HL-60 (cell line): ENCODE measurements at regions not wholly inside any gene's neighbourhood (a gene's known extent, or its start where the extent isn't known, plus 50 kb on each side); places are given as distances from the start of the nearest gene placed in this dataset.

Source experiments
- DNase-seq, 2 experiments: peaks; one replicate each; pipeline ENCODE4 v3.0.0-alpha.2; 2010 to 2020; ENCODE audit warnings: low read depth in 1 of 2, low spot score in 1 of 2
- H3K27ac ChIP-seq: fragments of 250-450 bp; sonication (Bioruptor Pico); replicated peaks from 2 replicates; pipeline ENCODE4 v1.5.1; 2020; ENCODE audit warnings: mild to moderate bottlenecking, moderate library complexity
- H3K27me3 ChIP-seq: fragments of 250-450 bp; sonication (Bioruptor Pico); 2 replicates; pipeline ENCODE4 v1.5.1; 2021; ENCODE audit warnings: mild to moderate bottlenecking, moderate library complexity; ENCODE audit not compliant: insufficient read depth, poor library complexity, severe bottlenecking
- H3K4me3 ChIP-seq: replicated peaks from 2 replicates; pipeline ENCODE4 v1.5.1; 2011; ENCODE audit warnings: mild to moderate bottlenecking, control low read depth, low read length; ENCODE audit not compliant: insufficient read depth
- GABPA ChIP-seq: IDR thresholded peaks from 2 replicates; pipeline ENCODE4 v1.6.1; 2012; ENCODE audit warnings: low read depth
- POLR2AphosphoS5 ChIP-seq: IDR thresholded peaks from 2 replicates; pipeline ENCODE4 v1.6.1; 2012; ENCODE audit warnings: low read depth
- SPI1 ChIP-seq: IDR thresholded peaks from 2 replicates; pipeline ENCODE4 v1.6.1; 2012; ENCODE audit warnings: low read depth, mild to moderate bottlenecking, borderline replicate concordance
- TF ChIP-seq, protein P1 (sequence below): IDR thresholded peaks from 2 replicates; pipeline ENCODE4 v1.6.1; 2012; ENCODE audit warnings: low read depth; ENCODE audit not compliant: insufficient replicate concordance
- TF ChIP-seq, protein P2 (sequence below): IDR thresholded peaks from one replicate; pipeline ENCODE4 v1.5.1; 2011; ENCODE audit warnings: low read length, control low read depth, inconsistent platforms; ENCODE audit not compliant: insufficient read depth

DNA sequence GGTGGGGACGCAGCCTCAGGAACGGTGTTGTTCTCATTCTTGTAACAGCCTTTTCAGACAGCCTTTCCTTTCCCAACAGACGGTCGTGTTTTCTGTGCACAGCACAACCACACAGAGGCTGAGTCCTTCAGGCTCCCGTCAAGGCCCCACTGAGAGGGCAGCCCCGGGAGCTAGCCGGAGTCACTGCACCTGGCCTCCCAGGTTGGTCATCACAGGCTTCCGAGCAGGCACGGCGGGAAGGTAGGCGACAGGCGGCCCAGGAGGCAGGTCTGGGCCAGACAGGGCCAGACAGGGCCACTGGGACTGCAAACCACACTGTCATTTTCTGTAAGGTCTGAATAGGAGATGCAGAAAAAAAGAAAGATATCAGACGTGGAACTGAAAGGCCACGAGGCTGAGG lies 570.8 kb downstream of the GALR1 start:
- Histone ChIP-seq H3K27me3 (peaks cover 18% of the 10 kb centered on the region), H3K4me3 (no peak overlapping the region), H3K27ac (no peak overlapping the region)
- TF ChIP-seq POLR2AphosphoS5 (no peak), SPI1 (no peak), GABPA (no peak)
- TF ChIP-seq, protein P1, sequence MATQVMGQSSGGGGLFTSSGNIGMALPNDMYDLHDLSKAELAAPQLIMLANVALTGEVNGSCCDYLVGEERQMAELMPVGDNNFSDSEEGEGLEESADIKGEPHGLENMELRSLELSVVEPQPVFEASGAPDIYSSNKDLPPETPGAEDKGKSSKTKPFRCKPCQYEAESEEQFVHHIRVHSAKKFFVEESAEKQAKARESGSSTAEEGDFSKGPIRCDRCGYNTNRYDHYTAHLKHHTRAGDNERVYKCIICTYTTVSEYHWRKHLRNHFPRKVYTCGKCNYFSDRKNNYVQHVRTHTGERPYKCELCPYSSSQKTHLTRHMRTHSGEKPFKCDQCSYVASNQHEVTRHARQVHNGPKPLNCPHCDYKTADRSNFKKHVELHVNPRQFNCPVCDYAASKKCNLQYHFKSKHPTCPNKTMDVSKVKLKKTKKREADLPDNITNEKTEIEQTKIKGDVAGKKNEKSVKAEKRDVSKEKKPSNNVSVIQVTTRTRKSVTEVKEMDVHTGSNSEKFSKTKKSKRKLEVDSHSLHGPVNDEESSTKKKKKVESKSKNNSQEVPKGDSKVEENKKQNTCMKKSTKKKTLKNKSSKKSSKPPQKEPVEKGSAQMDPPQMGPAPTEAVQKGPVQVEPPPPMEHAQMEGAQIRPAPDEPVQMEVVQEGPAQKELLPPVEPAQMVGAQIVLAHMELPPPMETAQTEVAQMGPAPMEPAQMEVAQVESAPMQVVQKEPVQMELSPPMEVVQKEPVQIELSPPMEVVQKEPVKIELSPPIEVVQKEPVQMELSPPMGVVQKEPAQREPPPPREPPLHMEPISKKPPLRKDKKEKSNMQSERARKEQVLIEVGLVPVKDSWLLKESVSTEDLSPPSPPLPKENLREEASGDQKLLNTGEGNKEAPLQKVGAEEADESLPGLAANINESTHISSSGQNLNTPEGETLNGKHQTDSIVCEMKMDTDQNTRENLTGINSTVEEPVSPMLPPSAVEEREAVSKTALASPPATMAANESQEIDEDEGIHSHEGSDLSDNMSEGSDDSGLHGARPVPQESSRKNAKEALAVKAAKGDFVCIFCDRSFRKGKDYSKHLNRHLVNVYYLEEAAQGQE = no peak
- TF ChIP-seq, protein P2, sequence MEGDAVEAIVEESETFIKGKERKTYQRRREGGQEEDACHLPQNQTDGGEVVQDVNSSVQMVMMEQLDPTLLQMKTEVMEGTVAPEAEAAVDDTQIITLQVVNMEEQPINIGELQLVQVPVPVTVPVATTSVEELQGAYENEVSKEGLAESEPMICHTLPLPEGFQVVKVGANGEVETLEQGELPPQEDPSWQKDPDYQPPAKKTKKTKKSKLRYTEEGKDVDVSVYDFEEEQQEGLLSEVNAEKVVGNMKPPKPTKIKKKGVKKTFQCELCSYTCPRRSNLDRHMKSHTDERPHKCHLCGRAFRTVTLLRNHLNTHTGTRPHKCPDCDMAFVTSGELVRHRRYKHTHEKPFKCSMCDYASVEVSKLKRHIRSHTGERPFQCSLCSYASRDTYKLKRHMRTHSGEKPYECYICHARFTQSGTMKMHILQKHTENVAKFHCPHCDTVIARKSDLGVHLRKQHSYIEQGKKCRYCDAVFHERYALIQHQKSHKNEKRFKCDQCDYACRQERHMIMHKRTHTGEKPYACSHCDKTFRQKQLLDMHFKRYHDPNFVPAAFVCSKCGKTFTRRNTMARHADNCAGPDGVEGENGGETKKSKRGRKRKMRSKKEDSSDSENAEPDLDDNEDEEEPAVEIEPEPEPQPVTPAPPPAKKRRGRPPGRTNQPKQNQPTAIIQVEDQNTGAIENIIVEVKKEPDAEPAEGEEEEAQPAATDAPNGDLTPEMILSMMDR = no peak
- no peak for DNase-seq

DNA sequence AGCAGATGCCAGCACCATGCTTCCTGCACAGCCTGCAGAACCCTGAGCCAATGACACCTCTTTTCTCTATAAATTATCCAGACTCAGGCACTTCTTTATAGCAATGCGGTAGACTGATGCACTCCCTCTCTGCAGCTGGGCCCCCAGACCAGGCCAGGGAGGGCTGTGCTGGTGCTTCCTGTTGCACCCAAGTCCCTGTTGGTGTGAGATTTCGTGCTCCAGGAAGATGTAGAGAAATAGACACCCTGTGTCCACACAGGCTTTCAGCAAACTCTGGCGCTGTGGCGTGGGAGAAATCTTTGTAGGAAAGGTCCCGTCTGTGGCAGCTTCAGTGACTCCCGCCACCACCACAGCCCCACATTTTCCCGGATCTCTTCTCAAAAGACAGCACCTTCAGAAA lies 572.2 kb downstream of the GALR1 start:
- Histone ChIP-seq H3K27ac (no peak overlapping the region), H3K27me3 (peaks cover 18% of the 10 kb centered on the region), H3K4me3 (no peak overlapping the region)
- DNase-seq = no peak
- TF ChIP-seq, protein P1 = no peak
- TF ChIP-seq POLR2AphosphoS5 (no peak), SPI1 (no peak), GABPA (no peak)
- TF ChIP-seq, protein P2 = no peak

DNA sequence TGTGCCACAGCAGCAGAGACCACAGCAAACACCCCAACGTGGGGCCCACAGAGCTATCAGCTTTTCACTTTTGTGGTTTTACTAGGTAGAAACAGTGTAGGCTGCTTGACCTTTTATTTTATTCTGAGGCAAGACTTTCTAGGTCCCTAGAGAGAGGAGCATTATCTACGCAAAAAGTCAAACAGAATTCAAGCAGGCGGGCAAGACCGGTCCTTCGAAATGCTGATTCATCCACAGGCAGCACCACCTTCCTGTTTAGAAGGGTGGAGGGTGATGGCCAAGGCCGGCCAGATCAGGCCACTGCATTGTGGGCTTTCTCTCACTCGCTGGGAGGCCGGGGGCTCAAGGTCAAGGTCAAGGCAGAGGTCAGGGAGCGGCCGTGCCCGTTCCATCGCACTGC lies 573.0 kb downstream of the GALR1 start:
- TF ChIP-seq POLR2AphosphoS5 (no peak), SPI1 (no peak), GABPA (no peak)
- TF ChIP-seq, protein P1 = no peak
- TF ChIP-seq, protein P2 = no peak
- Histone ChIP-seq H3K27me3 (peaks cover 15% of the 10 kb centered on the region), H3K27ac (no peak overlapping the region), H3K4me3 (no peak overlapping the region)
- DNase-seq = no peak
